Cardiac muscle cell (in vitro differentiated cells and primary cell): ENCODE measurements at regions not wholly inside any gene's neighbourhood (a gene's known extent, or its start where the extent isn't known, plus 50 kb on each side); places are given as distances from the start of the nearest gene placed in this dataset.

Source experiments
- DNase-seq, 2 donors: peaks; one replicate each; pipeline versions ENCODE4 v3.0.0 to v3.0.0-alpha.2; 2010 to 2017; ENCODE audit warnings: low read depth in 1 of 2, low spot score in 1 of 2
- H3K27ac ChIP-seq: fragments of 200-600 bp; sonication (generic); 2 replicates; pipeline ENCODE4 v1.5.1; 2016
- H3K27me3 ChIP-seq: fragments of 200-600 bp; sonication (generic); 2 replicates; pipeline ENCODE4 v1.6.0; 2016; ENCODE audit warnings: control low read depth
- H3K36me3 ChIP-seq: fragments of 200-600 bp; sonication (generic); 2 replicates; pipeline ENCODE4 v1.5.1; 2016; ENCODE audit warnings: control low read depth
- H3K4me1 ChIP-seq: fragments of 200-600 bp; sonication (generic); 2 replicates; pipeline ENCODE4 v1.8.1; 2017; ENCODE audit warnings: low read depth, mild to moderate bottlenecking, mixed run types
- H3K4me3 ChIP-seq: fragments of 200-600 bp; sonication (generic); 2 replicates; pipeline ENCODE4 v1.5.1; 2016; ENCODE audit warnings: mild to moderate bottlenecking
- H3K9me3 ChIP-seq: fragments of 200-600 bp; sonication (generic); 2 replicates; pipeline ENCODE4 v1.5.1; 2017; ENCODE audit warnings: low read depth, mild to moderate bottlenecking, control low read depth
- TF ChIP-seq, protein P1 (sequence below): IDR thresholded peaks from 2 replicates; pipeline ENCODE4 v1.5.1; 2012; ENCODE audit warnings: low read depth, mild to moderate bottlenecking, low read length

DNA sequence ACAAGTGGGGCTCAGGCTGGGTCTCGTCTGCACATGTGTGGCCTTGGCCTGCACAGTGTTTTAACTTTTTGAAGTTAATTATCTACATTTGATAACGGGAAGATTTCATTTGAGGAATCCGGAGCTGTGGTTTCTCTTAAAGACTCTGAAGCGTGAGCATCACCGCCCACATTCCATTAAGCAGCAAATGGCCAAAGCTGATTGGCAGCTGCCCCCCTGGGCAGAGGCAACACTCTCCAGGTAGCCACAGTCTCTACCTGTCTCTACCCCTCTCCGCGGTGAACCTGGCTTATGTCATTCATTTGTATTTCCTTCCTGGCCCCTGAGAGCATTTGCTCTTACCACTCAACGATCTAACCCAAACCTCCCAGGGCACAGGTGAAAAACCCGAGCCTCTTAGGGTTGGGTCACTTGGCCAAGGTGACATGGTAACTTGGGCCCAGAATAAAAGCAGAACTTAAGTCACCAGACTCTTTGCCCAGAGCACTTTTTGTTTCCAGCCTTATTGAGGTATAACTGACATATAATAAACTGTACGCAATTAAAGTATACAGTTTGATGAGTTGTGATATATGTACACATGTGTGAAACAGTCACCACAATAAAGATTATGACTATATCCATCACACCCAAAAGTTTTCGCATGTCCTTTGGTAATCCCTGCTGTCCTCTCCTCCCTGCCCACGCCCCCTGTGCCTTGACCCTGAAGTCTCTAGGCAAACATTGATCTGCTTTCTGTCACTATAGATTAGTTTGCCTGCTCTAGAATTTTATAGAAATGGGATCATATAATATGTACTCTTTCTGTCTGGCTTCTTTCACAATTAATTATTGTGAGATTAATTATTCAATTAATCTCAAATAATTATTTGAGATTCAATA, 245.7 kb upstream of the HES1 start:
- Histone ChIP-seq H3K36me3 (no peaks in the 10 kb centered on the region), H3K9me3 (no peaks in the 10 kb centered on the region), H3K4me1 (no peaks in the 10 kb centered on the region), H3K27me3 (no peaks in the 10 kb centered on the region), H3K27ac (no peak overlapping the region), H3K4me3 (no peak overlapping the region)
- no peak for DNase-seq
- TF ChIP-seq, protein P1, sequence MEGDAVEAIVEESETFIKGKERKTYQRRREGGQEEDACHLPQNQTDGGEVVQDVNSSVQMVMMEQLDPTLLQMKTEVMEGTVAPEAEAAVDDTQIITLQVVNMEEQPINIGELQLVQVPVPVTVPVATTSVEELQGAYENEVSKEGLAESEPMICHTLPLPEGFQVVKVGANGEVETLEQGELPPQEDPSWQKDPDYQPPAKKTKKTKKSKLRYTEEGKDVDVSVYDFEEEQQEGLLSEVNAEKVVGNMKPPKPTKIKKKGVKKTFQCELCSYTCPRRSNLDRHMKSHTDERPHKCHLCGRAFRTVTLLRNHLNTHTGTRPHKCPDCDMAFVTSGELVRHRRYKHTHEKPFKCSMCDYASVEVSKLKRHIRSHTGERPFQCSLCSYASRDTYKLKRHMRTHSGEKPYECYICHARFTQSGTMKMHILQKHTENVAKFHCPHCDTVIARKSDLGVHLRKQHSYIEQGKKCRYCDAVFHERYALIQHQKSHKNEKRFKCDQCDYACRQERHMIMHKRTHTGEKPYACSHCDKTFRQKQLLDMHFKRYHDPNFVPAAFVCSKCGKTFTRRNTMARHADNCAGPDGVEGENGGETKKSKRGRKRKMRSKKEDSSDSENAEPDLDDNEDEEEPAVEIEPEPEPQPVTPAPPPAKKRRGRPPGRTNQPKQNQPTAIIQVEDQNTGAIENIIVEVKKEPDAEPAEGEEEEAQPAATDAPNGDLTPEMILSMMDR, result no peak

- peak in 1 of 2 donors; percentile 30 for DNase-seq
Observed at GRCh38 chr3:193894121-193894863, 241.7 kb upstream of the HES1 start.

GRCh38 chr3:193895409-193895808, 240.5 kb upstream of the HES1 start:
- H3K9me3 ChIP-seq, result no peaks in the 10 kb centered on the region
- no peak overlapping the region for H3K27ac ChIP-seq
- no peaks in the 10 kb centered on the region for H3K4me1 ChIP-seq
- TF ChIP-seq, protein P1, result no peak
- H3K4me3 ChIP-seq, result no peak overlapping the region
- no peaks in the 10 kb centered on the region for H3K27me3 ChIP-seq
- DNase-seq, result no peak
- H3K36me3 ChIP-seq, result no peaks in the 10 kb centered on the region

More at GRCh38 chr3:193894121-193894863, 241.7 kb upstream of the HES1 start:
- Histone ChIP-seq H3K4me1 (no peaks in the 10 kb centered on the region), H3K4me3 (no peak overlapping the region), H3K27me3 (no peaks in the 10 kb centered on the region), H3K36me3 (no peaks in the 10 kb centered on the region), H3K27ac (no peak overlapping the region), H3K9me3 (no peaks in the 10 kb centered on the region)
- TF ChIP-seq, protein P1, result no peak

- Histone ChIP-seq H3K36me3 (no peaks in the 10 kb centered on the region), H3K9me3 (no peaks in the 10 kb centered on the region), H3K27me3 (no peaks in the 10 kb centered on the region), H3K27ac (no peak overlapping the region), H3K4me1 (no peaks in the 10 kb centered on the region), H3K4me3 (no peak overlapping the region)
- TF ChIP-seq, protein P1, result no peak
- no peak for DNase-seq
Observed at GRCh38 chr3:193896419-193896818, 239.5 kb upstream of the HES1 start.

- TF ChIP-seq, protein P1, result no peak
- no peaks in the 10 kb centered on the region for H3K27me3 ChIP-seq
- no peaks in the 10 kb centered on the region for H3K36me3 ChIP-seq
- H3K27ac ChIP-seq, result no peak overlapping the region
- DNase-seq, result peak in 1 of 2 donors; percentile 58
- no peaks in the 10 kb centered on the region for H3K9me3 ChIP-seq
- H3K4me1 ChIP-seq, result no peaks in the 10 kb centered on the region
- no peak overlapping the region for H3K4me3 ChIP-seq
Observed at GRCh38 chr3:193897288-193897687, 238.7 kb upstream of the HES1 start.
